Mucosa of rectum (tissue), 2 donors: ENCODE measurements at regions not wholly inside any gene's neighbourhood (a gene's known extent, or its start where the extent isn't known, plus 50 kb on each side); places are given as distances from the start of the nearest gene placed in this dataset.

ENCODE experiments used
- H3K27ac ChIP-seq, 2 donors: one replicate each; pipeline ENCODE4 v1.7.0; 2013; ENCODE audit warnings: inconsistent platforms in 2 of 2, low read depth in 2 of 2, low read length in 2 of 2
- H3K27me3 ChIP-seq, 2 donors: one replicate each; pipeline ENCODE4 v1.7.0; 2013; ENCODE audit warnings: low read length in 2 of 2; ENCODE audit not compliant: control insufficient read depth in 2 of 2, insufficient read depth in 2 of 2
- H3K36me3 ChIP-seq, 2 donors: one replicate each; pipeline ENCODE4 v1.7.0; 2013; ENCODE audit warnings: low read length in 2 of 2; ENCODE audit not compliant: control insufficient read depth in 2 of 2, insufficient read depth in 2 of 2
- H3K4me1 ChIP-seq, 2 donors: one replicate each; pipeline ENCODE4 v1.7.0; 2013; ENCODE audit warnings: low read length in 2 of 2, mild to moderate bottlenecking in 1 of 2; ENCODE audit not compliant: control insufficient read depth in 2 of 2, insufficient read depth in 2 of 2
- H3K4me3 ChIP-seq, 2 donors: one replicate each; pipeline ENCODE4 v1.7.0; 2013; ENCODE audit warnings: low read length in 2 of 2
- H3K9ac ChIP-seq, 2 donors: one replicate each; pipeline ENCODE4 v1.7.0; 2013; ENCODE audit warnings: low read length in 2 of 2, low read depth in 1 of 2, mild to moderate bottlenecking in 1 of 2
- H3K9me3 ChIP-seq, 2 donors: one replicate each; pipeline ENCODE4 v1.7.0; 2013; ENCODE audit warnings: low read length in 2 of 2; ENCODE audit not compliant: control insufficient read depth in 2 of 2
- donor health status: healthy.
- donor health status: Normal muscosa, but diverticular disease.

DNA sequence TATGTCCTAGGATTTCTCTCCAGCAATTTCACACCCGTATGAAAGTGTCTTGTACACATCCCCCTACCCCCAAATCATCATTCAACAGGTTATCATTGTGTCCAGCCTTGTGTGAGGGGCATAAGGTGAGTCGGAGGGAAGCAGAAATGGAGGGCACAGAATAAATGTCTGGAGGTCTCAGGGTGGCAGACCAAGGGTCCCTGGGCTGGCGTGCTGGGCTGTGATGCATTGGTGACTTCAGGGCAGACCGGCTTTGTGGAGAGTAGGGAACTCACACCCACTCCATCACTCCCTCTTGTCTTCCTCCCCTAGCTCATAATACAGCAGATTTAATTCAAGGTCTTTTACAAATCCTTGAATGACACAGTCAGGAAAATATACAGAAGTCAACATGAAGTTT, 191.7 kb upstream of the PMEPA1 start:
- H3K27me3 ChIP-seq, result peaks cover 0 to 3% of the 10 kb centered on the region in 2 donors
- H3K4me3 ChIP-seq, result no peak overlapping the region
- H3K9me3 ChIP-seq, result no peaks in the 10 kb centered on the region
- no peaks in the 10 kb centered on the region for H3K36me3 ChIP-seq
- H3K4me1 ChIP-seq, result peaks cover 4% of the 10 kb centered on the region in 2 donors
- no peak overlapping the region for H3K9ac ChIP-seq
- H3K27ac ChIP-seq, result no peak overlapping the region

DNA sequence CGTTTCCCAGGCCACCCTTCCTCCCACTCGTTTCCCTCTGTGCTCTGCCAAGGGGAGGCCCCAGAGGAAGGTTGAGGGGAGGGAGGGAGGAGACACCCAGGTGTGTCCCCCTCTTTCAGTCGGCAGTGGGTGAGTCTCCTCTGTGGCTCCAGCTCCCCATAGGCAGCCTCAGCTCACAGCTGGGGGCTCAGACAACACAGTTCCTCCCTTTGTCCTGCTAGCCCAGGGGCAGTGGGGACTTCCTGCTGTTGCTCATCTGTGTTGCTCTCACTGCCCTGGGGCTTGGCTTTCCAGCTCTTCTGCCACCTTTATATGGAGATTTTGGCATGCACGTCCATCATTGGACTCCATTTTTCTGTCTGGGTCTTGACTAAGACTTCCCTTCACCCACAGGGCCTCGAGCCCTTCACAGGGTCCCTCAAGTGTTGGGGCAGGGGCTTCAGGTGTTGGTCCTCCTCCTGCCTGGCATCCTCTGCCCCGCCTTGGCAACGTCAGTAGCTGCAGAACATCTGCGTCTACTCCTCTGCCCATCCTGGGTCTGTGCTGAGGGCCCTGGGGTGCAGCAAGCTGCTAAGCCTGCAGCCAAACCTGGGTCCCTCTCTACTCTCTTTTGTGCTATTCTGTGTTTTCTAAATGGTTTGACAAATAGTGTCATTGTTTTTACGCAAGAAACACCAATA, 190.6 kb upstream of the PMEPA1 start:
- H3K4me1 ChIP-seq, result peaks cover 4% of the 10 kb centered on the region in 2 donors
- H3K27me3 ChIP-seq, result peaks cover 0 to 3% of the 10 kb centered on the region in 2 donors

DNA sequence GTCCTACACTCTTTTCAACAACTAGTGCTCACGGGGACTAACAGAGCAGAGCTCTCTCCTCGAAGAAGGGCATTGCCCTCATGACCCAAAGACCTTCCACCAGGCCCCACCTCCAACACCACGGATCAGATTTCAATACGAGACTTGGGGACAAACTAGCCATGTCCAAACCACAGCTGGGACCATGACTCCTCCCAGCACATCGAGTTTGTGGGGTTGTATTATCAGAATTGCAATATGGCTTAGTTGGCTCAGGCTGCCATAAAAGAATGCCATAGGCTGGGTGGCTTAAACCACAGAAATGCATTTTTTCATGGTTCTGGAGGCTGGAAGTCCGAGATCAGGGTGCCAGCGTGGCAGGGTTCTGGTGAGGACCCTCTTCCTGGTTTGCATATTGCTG, 189.7 kb upstream of the PMEPA1 start:
- H3K36me3 ChIP-seq, result no peaks in the 10 kb centered on the region
- peaks cover 4% of the 10 kb centered on the region in 2 donors for H3K4me1 ChIP-seq
- H3K4me3 ChIP-seq, result no peak overlapping the region
- peaks cover 0 to 3% of the 10 kb centered on the region in 2 donors for H3K27me3 ChIP-seq
- H3K9ac ChIP-seq, result no peak overlapping the region
- H3K27ac ChIP-seq, result no peak overlapping the region
- H3K9me3 ChIP-seq, result no peaks in the 10 kb centered on the region

More for the DNA sequence above, 190.6 kb upstream of the PMEPA1 start:
- Histone ChIP-seq H3K9me3 (no peaks in the 10 kb centered on the region), H3K36me3 (no peaks in the 10 kb centered on the region), H3K9ac (no peak overlapping the region), H3K27ac (no peak overlapping the region), H3K4me3 (no peak overlapping the region)

DNA sequence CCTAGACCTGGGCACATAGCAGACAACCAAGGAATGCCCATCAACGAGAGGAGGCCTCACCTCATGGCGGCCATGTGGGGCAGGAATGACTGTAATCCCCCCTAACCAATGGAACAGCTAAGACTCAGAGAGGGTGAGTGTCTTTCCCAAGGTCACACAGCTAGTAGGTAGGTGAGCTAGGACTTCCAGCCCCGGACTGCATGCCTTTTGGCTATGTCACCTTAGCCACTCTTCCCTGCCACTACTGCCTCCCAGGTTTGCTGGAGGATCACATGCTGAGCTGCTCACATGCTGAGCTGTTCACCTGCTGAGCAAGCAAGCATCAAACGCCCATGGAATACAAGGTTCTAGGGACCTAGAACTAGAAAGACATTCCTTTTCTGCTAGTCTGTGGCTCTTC, 188.5 kb upstream of the PMEPA1 start:
- peaks cover 0 to 3% of the 10 kb centered on the region in 2 donors for H3K27me3 ChIP-seq
- no peak overlapping the region for H3K9ac ChIP-seq
- no peak overlapping the region for H3K27ac ChIP-seq
- no peaks in the 10 kb centered on the region for H3K9me3 ChIP-seq
- H3K4me1 ChIP-seq, result peaks cover 4% of the 10 kb centered on the region in 2 donors
- H3K36me3 ChIP-seq, result no peaks in the 10 kb centered on the region
- no peak overlapping the region for H3K4me3 ChIP-seq

DNA sequence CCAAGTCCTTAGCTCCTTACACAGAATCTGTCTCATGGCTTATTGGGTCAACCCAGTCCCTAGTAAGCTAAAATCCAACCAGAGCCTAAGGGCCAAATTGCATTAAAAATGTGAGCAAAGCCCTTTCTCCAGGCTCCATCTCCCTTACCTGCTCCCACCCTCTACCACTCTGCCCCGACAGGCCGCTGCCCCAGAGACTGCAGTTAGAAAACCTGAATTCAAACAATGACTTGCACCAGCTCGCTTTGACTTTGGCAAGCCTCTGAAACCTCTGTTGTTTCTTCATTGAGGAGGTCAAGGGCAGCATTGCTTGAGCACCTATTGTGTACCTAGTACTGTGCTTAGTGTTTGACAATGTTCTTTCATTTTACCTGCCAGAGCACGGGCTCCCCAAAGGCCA, 188.1 kb upstream of the PMEPA1 start:
- Histone ChIP-seq H3K4me3 (no peak overlapping the region), H3K27me3 (peaks cover 0 to 3% of the 10 kb centered on the region in 2 donors), H3K9me3 (no peaks in the 10 kb centered on the region), H3K4me1 (peaks cover 4% of the 10 kb centered on the region in 2 donors), H3K36me3 (no peaks in the 10 kb centered on the region), H3K9ac (no peak overlapping the region), H3K27ac (no peak overlapping the region)

DNA sequence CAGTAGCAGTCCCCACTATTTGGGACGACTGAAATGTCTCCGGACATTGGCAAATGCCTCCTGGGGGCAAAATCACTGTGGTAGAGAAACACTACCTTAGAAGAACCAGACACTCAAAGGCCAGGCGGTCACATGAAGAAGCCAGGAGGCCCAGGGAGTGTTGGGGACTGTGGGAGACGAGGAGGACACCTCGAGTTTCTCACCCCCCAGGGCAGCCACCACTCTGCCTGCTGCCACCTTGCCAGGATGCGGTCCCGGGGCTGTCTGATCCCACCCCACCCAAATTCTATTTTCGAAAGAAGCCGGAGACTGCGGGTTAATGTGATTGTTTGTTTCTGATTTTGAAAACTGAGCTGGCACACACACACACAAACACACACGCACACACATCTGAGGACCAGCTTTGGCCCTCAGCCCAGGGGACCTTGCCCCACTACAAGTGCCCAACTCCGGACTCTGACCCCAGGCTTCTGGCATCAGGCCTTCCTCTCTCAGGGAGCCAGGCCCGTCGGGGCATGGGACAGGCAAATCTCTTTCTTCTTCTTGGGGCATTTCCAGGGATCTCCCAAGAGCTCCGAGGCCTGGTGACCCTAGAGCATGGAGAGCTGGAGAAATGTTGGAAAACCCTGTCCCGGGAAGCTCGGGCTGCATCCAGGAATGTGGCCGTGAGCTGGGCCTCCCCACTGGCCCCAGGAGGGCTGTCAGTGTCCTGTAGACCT, 187.5 kb upstream of the PMEPA1 start:
- Histone ChIP-seq H3K36me3 (no peaks in the 10 kb centered on the region), H3K9ac (no peak overlapping the region), H3K9me3 (no peaks in the 10 kb centered on the region), H3K27me3 (peaks cover 0 to 3% of the 10 kb centered on the region in 2 donors), H3K4me1 (peaks cover 4% of the 10 kb centered on the region in 2 donors), H3K27ac (no peak overlapping the region), H3K4me3 (no peak overlapping the region)

DNA sequence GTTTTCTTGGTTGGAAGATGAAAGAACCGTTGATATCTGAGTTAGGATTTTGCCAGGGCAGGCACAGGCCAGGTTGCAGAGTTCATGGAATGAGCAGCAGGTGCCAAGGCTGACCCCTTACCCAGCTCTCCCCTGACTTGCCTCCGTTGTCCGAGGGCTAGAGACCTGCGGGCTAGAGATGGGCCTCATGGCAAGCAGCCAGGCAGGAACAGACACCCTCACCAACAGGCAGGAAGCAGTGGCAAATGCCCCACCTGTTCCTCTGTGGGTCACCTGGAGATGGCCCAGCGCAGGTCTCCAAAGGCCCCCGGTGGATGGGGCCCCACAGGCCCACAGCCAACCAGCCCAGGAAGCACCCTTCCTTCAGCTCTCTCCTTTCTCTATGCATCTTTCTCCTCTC, 186.7 kb upstream of the PMEPA1 start:
- Histone ChIP-seq H3K27ac (no peak overlapping the region), H3K9me3 (no peaks in the 10 kb centered on the region), H3K4me3 (no peak overlapping the region), H3K4me1 (peaks cover 4% of the 10 kb centered on the region in 2 donors), H3K36me3 (no peaks in the 10 kb centered on the region), H3K27me3 (no peaks in the 10 kb centered on the region), H3K9ac (no peak overlapping the region)

DNA sequence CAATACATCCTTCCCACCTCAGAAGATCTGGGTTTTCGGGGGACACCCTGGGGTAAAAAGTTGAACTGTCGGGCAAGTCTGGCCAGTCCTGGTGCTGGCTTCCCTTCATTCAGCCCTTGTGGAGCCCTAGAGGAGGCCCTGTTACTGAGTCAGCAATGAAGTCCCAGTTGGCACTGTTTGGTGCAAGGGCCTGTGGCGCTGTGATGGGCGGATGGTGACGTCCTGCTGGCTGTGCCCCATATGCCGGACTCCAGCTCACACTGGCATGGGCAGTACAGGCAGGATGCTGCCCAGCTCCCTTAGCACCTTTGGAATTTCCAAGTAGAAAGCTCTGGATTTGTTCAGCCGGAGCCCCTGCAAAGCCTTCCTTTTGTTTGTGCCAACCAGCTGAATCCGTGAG, 186.2 kb upstream of the PMEPA1 start:
- Histone ChIP-seq H3K9me3 (no peaks in the 10 kb centered on the region), H3K9ac (no peak overlapping the region), H3K4me1 (peaks cover 4% of the 10 kb centered on the region in 2 donors), H3K36me3 (no peaks in the 10 kb centered on the region), H3K27ac (no peak overlapping the region), H3K27me3 (no peaks in the 10 kb centered on the region), H3K4me3 (no peak overlapping the region)

DNA sequence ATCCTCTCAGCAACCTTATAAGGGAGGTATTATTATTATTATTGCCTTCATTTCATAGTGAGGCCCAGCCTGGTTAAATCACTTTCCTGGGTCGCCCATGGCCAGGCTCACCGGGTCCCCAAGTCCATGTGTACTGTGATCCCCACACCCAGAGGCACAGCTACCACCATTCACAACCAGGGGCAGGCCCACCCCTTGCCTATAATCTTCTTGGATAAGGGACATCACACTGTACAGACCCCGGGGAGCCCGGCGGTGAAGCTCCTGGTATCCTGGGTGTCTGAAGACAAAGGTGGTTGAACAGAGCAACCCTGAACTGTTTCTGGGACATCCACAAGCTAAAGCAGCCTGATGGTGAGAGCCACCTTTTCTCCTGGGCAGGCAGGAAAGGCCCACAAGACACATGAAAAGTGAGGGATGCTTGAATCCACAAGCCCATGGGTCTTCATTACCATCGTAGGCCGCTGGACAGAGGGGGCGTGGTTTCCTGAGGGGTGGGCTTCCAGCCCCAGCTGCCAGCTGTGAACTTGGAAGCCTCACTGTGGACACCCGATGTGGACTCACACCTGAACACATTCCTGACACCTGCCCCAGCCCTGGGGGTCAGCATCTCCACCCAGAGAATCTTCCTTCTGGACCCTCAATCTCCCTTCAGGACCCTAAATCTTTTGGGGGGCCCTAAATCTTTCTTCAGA, 185.5 kb upstream of the PMEPA1 start:
- Histone ChIP-seq H3K27ac (no peak overlapping the region), H3K36me3 (no peaks in the 10 kb centered on the region), H3K27me3 (no peaks in the 10 kb centered on the region), H3K9ac (no peak overlapping the region), H3K4me1 (peaks cover 4% of the 10 kb centered on the region in 2 donors), H3K9me3 (no peaks in the 10 kb centered on the region), H3K4me3 (no peak overlapping the region)

DNA sequence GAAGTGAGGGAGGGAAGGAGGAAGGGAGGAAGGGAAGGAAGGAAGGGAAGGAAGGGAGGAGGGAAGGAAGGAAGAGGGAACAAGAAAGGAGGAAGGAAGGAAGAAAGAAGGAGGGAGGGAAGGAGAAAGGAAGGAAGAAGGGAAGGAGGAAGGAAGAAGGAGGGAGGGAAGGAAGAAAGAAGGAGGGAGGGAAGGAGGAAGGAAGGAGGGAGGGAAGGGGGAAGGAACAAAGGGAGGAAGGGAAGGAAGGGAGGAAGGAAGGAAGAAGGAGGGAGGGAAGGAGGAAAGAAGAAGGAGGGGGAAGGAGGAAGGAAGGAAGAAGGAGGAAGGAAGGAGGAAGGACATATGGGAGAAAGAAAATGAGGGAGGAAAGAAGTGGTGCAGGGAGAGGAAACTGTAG, 184.7 kb upstream of the PMEPA1 start:
- Histone ChIP-seq H3K4me3 (no peak overlapping the region), H3K27me3 (no peaks in the 10 kb centered on the region), H3K36me3 (no peaks in the 10 kb centered on the region), H3K27ac (no peak overlapping the region), H3K9me3 (no peaks in the 10 kb centered on the region), H3K4me1 (peaks cover 4% of the 10 kb centered on the region in 2 donors), H3K9ac (no peak overlapping the region)
